Activated CD8-positive, alpha-beta memory T cell treated with anti-CD3 and anti-CD28 coated beads, Interleukin-2, amount 50 U/mL, for 24 hours (primary cell): ENCODE measurements at regions not wholly inside any gene's neighbourhood (a gene's known extent, or its start where the extent isn't known, plus 50 kb on each side); places are given as distances from the start of the nearest gene placed in this dataset.

Experiments used
- DNase-seq: peaks from one replicate; pipeline ENCODE4 v3.0.0-alpha.2; 2020; ENCODE audit errors: extremely low read depth

DNA sequence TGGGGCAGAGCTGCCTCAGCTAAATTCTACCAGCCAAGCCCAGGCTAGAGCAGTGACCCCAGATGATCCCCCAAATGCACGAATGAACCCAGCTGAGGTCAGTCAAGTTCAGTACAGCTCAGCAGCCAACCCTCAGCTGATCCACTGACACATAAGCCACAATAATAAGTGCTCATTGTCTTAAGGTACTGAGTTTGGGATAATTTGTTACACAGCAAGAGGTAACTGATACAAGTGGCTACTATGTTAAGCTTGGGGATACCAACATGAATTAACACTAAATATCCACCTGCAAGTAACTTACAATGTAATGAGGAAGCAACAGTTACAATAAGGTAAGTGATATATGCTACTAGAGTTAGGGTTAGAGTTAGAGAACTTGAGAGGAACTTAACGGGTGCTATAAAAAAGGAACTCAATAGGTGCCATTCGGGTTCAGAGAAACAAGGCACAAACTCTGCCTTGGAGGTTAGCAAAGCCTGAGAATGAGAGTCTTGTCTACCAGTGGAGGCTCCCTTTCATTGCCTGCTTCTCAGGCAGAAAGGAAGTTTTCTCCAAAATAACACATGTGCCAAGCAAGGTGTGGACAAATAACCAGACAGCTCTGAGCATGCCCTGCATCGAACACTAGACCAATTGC, 189.4 kb downstream of the ARL4C start:
- DNase-seq: no peak

DNA sequence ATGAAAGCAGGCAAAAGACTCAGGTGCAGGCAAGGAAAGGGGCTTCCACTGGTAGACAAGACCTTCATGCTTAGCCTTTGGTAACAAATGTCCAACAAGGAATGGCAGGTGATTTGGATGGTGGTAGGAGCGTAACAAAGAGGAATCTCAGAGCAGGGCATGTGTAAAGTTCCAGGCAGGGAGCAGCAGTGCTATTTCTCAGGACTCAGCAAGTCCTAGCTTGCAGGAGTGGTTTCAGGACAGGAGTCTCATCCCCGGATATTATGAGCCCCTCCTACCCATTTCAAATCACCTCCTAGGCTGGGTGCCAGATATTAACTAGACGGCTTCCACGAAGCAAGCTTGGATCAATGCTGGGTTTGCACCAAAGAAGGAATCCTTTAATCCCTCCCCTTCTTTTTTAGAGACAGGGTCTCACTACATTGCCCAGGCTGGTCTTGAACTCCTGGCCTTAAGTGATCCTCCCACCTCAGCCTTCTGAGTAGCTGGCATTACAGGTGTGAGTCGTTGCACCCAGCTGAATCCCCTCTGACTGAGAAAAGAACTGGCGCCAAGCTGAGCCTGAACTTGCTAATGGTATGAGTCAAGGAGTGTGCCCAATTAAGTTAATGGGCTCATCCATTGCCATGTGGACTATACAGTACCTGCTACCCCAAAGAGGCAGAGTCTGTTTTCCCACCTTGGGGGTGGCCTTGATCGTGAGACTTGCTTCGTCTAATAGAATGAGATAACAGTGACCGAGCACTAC, 190.3 kb downstream of the ARL4C start:
- no peak for DNase-seq

DNA sequence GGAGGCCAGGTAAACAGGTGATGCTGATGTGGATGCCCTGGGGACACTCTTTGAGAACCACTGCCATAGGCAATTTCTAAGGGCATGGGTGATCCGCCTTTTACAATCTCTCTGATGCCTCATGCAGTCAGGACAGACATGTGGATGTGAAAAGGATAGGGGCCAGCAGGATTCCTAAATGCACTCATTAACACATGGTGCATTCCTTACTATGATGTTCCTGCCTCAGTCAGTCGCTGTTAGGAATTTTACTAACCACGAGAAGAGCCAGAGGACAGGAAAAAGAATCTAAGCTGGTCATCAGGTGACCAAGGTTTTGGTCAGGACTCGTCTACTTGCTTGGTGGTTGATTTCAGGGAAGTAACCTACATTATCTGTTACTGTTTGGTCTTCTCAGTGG, 191.0 kb downstream of the ARL4C start:
- no peak for DNase-seq

DNA sequence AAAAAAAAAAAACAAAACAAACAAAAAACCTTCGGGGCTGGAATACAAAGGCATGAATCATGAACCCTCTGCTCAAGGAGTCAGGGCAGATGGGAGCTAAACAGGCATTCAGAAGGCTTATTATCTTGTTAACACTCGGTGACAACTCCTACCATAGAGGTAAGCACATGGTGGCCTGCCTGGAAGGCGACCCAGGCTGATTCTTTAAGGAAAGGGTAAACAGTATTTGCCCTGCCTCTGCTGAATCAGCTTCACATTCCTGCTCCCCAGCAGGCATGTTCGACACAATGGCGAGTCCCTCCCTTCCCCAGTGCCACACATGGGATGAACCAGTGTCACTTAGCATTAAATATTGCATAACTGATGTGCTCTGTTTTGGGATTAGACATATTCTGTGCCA, 191.9 kb downstream of the ARL4C start:
- DNase-seq: no peak

DNA sequence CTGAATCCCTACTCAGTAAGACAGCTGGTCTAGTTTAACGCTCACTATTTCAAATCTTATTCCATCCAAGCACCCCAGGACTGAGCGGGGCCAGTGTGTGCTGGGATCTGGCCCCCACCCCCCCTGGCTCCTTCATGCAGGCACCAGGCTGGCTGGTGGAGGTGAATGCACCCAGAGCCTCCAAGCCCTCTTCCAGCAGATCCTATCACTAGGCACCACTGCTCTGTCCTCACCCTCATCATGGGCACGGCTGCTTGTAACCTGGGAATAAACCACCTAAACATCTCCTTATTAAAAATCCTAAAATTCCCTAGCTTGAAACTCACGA, 194.3 kb downstream of the ARL4C start:
- DNase-seq: no peak

DNA sequence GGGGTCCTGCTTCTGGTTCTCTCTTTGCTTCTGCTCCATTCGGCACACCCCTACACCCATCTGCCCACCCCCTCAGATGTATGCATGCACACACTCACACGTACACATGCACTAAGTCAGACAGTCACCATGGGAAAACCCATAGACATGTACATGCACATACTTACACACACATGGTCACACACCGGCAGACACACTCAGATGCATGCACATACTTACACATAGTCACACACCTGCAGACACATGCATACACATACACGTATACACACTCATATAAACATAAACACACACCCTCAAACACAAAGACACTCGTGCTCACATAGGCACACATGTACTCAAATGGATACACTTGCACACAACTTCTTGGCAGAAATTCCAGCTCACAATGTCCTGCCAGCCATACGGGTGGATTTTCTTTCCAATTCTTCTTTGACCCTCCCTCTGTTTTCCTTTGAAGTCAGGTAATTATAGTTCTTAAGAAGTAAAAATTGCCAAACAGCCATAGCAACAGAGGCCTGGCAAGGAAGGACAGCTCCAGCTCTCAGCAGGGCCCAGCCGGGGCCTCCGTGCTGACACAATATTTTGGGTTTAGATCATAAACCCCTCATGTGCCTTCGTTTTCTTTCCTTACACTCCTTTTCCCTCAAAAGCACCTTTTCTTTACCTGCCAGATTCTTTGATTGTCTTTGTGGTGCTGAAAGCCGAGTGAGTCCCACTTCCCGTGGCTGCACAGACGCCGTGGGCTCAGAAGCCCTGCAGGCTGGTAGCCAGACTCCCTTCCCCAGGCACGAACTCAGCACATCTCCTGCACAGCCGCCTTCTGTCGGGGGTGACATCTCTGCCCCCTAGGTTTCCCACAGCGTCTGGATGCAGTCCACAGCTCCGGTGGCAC, 195.7 kb downstream of the ARL4C start:
- no peak for DNase-seq

DNA sequence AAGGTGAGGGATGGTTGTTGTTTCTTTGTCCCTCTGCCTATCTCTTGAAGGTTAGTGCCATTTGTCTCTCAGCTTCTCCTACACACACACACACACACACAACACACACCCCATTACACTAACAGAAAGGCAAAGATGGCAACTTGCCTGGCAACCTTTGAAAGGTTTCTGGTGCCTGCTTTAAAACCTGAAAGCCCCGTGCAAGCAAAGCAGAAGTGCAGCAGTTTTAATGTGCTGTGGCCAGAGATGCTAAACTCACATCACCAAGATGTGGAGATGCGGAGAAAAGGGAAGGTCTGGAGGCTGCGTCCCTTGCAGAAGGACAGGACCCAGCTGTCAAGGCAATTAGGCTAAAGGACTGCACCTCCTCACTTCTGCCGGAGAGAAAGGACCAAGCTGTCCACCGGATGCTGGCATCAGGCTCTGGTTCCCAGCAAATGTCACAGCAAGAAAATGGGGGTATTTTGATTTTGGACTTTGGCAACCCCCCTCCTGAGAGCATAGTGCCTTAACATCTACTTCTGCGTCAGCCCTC, 196.4 kb downstream of the ARL4C start:
- no peak for DNase-seq

DNA sequence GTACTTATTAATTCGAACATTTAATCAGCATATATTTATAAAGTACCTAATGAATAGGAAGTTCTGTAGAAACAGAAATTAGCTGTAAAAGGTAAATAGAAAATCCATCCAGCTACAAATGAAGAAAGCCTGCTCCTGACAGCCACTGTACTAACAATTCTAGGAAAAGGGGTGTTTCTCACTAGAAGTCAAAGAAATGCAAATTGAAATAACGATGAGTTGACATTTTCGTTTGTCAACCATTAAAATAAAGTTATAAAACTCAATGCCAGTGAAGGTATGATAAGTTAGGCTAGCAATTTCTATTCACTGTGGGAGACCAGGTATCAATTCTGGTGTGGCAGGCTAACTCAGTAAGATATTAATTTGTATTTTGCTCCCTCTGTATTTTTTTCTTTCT, 198.0 kb downstream of the ARL4C start:
- DNase-seq: no peak

DNA sequence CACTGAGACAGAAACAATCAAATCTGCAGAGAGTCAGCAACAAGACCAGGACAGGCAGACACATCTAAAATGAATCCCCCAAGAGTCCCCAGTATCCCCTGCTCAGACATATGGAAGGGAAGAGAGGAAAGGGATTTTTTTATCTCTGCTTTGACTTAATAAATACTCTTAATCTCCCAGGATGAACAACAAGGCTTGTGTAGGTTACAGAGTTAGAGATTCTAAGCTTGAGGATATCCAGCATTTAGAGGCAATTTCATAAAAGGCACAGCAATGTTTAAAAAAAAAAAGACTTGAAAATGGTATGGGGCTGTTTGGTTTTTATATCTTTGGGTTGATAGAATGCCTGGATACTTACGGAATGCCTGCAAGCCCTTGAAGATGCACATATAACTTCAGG, 199.9 kb downstream of the ARL4C start:
- DNase-seq: no peak

DNA sequence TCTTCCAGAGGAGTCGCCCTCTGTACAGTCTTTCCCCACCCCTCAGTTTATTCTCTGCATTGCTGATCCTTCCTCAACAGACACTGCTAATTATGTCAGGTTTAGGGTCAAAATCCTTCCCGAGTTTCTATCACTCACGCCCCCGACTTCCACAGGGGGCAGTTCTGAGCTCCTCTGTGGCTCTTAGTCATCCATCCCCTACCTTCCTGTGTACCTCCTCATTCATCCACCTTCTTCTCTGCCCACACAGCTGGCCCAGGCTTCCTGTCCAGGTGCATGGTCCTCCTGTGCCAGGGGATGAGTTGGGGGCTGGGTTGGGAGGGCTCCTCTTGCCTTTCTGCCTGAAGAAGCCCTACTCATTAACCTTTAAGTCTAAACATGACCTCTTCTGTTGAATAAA, 202.9 kb downstream of the ARL4C start:
- no peak for DNase-seq

DNA sequence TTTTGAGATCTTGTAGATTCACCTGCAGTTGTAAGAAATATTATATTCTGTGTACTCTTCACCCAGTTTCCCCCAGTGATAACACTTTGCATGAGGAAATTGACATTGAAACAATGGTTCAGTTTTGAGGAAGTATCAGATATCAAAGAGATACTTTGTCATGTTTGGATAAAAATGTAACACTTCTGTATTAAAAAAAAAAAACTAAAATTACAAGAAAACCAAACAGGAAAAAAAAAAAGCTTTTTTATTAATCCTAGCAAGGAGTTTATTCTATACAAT, 204.0 kb downstream of the ARL4C start:
- no peak for DNase-seq

DNA sequence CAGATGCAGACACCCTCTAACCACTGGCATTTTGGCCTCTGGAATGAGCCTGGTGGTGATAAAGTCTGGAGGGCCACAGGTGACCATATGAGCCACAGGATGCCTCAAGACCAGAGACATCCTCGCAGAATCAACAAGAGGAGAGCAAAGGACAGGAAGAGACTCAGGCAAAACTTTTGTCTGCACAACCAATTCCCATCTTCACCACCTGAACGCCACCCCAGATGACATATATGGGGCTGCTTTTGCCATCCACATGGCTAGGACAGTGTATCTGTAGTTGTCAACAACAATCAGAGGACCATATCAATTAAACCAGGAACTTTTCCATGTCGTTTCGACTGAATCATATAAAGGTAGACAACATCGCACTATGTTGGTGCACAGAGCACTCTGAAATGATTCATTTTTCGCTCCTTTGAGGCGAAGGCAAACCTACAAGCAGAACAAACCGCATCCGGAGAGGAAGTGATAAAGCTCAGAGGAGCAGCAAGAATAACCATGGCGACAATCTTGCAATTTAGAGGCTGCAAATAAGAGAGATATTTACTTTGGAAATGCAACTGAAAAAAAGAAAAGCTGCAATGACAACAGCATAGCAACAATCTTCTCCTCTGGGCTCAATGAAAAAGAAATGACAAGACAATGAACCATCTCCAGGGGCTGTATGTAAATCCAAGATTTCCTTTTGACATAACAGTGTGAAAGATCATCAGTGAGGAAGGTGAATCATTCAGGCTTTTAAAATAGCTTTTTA, 204.5 kb downstream of the ARL4C start:
- DNase-seq: no peak

DNA sequence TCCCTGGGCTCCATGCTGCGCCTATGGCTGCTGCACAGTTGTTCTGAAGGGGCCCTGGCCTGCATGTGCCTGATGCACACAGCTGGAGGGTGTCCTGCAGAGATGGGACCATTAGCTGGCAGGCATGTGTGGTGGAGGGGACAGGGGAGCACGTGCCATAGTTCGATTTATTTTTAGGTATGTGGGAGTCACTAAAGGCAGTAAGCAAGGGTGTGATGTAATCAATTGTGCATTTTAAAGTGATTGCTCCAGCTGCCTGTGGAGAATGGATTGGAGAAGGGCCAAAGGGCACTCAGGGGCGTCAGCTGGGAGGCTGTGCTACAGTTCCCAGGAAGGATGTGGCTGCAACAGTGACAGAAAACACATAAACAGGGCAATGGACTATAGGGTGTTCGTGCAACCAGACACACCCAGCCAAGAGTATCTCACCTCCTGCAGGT, 205.1 kb downstream of the ARL4C start:
- no peak for DNase-seq

DNA sequence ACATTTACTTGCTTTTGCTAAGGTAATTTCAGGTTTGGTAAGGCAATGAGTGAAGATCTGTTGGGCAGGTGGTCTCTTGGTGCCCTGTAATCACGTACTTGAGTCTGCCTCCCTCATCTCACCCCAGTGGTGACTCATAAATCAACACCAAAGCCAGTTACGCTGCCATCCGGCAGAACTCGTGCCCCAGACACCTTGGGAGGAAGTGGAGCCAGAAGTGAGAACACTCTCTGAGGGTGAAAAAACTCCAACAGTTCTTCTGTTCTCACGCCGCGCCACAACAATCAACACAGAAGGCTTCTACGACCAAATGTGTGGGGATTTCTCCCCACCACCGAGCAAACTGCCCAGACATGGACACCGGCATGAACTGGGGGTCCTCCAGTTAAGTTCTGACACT, 206.2 kb downstream of the ARL4C start:
- peak; percentile 58 for DNase-seq

DNA sequence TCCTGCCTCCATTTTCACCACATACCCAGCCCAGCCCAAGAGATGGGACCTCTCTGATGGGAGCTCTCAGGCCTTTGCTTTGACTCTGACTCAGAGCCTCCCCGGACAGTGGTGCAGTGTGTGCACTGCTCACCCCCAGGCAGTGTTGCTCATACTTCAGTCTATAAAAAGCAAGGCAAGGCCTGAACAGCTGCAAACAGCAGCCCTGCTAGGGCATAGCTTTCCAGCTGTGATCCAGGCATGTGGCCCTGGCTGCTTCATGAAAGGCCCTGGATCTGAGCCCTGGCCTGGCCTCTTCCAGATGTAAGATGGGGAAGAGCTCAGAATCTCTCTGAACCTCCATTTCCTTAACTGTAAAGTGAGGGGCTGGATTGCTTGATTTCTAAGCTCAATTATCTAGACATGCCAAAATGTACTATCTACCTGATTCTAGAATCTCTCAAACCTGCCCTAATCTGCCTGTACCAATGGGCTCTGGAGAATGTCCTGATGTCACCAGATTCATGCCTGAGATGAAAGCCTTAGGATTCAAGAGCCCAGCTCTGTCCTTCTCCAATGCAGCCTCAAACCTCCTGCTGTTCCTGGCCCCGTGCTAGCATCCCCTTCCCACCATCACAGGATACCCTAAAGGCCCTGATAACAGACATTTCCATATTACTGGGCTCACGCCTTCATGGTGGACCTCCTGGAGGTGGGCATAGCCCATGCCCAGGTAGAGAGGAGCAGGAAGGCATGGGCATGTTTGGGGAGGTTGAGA, 206.9 kb downstream of the ARL4C start:
- DNase-seq: no peak

DNA sequence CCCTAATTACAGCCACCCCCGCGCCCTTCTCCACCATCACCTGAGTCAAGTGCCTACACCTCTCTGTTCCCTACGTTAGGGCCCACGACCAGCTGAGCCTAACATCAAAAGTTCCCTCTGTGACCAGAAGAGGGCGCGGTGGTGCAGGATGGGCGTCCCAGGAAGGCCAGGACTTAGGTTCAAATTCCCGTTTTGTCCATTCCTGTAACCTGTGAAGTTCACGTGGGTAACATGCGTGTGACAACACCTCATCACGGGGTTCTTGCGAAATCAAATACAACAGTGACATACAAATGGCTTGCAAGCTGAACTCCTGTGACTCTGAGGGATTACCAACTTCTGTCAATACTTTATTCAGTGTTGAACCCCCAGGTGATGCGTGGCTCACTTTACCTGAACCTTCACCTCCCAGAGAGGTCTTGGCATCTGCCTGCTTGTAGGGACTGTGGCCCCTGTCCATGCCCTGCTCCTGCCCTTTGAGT, 207.9 kb downstream of the ARL4C start:
- no peak for DNase-seq

DNA sequence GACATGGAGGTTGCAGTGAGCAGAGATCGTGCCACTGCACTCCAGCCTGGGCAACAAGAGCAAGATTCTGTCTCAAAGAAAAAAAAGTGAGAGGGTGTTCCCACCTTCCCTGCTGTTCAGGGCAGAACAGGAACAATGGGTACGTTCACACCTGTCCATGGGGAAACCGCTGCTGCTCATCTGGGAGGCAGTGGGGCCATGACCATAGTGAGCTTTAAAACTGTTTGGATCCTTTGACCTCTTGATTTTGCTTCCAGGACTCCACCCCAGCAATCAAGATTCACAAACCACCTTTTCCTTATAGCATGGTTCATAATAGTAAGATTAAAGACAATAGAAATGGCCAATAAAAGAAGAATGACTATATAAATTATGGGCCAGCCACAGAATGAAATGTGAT, 209.2 kb downstream of the ARL4C start:
- no peak for DNase-seq

DNA sequence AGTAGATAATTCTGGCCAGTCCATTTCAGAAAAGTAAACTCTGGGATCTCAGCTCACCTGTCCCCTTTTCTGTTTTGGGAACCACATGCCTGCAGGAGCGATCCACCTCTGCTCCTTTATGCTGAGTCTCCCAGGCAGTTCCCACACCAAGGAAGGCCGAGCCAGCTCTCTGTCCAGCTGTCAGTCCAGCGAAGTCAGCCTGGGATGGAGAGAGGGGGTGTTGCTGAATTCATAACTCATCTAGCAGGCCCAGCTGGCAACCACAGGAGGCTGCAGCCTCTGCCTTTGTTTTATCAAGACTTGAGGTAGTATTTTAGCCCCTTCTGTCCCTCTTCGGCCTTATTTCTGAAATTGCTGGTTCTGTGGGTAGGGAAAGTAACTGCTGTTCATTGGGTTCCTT, 209.9 kb downstream of the ARL4C start:
- DNase-seq: no peak

DNA sequence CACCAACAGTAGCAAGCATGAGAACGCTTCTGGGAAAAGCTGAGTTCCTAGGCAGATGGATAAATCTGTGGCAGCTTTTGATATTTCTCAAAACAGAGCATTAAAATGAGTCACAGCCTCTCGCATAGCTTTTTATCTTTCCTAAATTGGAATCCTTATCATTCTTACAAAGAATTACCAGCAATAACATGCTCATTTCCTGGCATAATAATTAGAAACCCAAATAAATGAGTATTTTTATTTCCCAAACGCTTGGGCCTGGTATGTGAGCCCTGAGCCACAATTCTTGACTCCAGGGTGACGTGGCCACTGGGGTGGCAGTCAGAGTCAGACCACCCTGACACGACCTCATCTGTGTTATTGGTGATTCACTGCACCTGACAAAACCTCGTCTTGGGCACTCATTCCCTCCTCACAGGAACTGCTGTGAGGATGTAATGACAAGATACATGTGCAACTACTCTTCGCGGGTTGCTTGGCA, 210.7 kb downstream of the ARL4C start:
- DNase-seq: no peak

DNA sequence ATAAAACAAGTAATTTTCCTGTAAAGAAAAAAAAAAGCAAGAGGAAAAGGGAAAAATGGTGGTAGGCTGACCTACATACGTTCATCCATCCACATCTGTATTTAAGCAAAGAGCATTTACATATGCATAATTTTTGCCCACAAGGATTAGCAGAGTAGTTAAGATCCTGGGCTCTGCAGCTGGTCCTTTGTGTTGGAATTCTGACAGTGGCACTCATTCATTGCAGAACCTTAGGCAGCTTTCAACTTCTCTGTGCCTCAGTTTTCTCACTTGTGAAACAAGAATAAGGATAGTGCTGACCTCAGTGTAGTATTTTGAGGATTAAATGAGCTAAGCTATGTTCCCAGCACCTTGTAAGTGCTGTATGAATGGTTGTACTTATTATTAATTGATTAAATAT, 211.3 kb downstream of the ARL4C start:
- no peak for DNase-seq

DNA sequence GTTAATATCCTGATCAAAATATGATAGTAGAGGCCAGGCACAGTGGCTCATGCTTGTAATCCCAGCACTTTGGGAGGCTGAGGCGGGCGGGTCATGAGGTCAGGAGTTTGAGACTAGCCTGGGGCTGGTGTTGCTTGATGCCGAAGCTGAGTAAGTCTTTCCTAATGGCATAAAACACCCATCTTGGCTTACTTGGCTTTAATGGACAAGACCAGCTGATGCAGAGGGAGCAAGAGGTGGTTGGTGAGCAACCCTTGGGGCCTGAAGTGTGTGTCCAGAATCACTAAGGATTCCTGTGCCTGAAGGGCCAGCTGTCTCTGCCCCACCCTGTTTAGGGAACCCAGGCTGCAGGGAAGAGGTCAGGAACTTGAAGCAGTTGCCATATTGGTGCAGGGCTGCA, 217.2 kb downstream of the ARL4C start:
- DNase-seq: no peak
